ENCODE measurements at regions not wholly inside any gene's neighbourhood (a gene's known extent, or its start where the extent isn't known, plus 50 kb on each side); places are given as distances from the start of the nearest gene placed in this dataset.
A peak's percentile ranks its signal among the peaks of the same experiment; 100 is the strongest.

- no peaks in the 10 kb centered on the region for H3K27me3 ChIP-seq
- TF ChIP-seq POLR2A (IDR thresholded peaks at IDR 0.05) (no peak), EP300 (IDR thresholded peaks at IDR 0.05) (no peak), CTCF (IDR thresholded peaks at IDR 0.05) (no peak)
- H3K9me3 ChIP-seq: no peaks in the 10 kb centered on the region
- no peak overlapping the region for H3K27ac ChIP-seq
- no peaks in the 10 kb centered on the region for H3K36me3 ChIP-seq
- DNase-seq (ENCODE audit: low spot score in 2 of 2): no peak
- 92% methylated on average over 5 of the region's 5 CpGs for WGBS, 2 donors
- H3K4me1 ChIP-seq: no peaks in the 10 kb centered on the region
- H3K4me3 ChIP-seq: no peak overlapping the region
Measured at GRCh38 chr3:22938739-22939138, 264.4 kb upstream of the UBE2E2 start.

GRCh38 chr3:22939349-22939748, 263.8 kb upstream of the UBE2E2 start:
- Histone ChIP-seq H3K27ac (no peak overlapping the region), H3K4me3 (no peak overlapping the region), H3K4me1 (no peaks in the 10 kb centered on the region), H3K36me3 (no peaks in the 10 kb centered on the region), H3K9me3 (no peaks in the 10 kb centered on the region), H3K27me3 (no peaks in the 10 kb centered on the region)
- DNase-seq (ENCODE audit: low spot score in 2 of 2): no peak
- WGBS, 2 donors: 54 to 68% methylated on average over 2 of the region's 2 CpGs
- TF ChIP-seq CTCF (IDR thresholded peaks at IDR 0.05): no peak
- no peak for TF ChIP-seq EP300 (IDR thresholded peaks at IDR 0.05)
- no peak for TF ChIP-seq POLR2A (IDR thresholded peaks at IDR 0.05)

- WGBS, 2 donors: 93 to 95% methylated on average over 6 to 7 of the region's 7 CpGs
- Histone ChIP-seq H3K27ac (no peak overlapping the region), H3K27me3 (no peaks in the 10 kb centered on the region), H3K9me3 (no peaks in the 10 kb centered on the region), H3K4me1 (no peaks in the 10 kb centered on the region), H3K36me3 (no peaks in the 10 kb centered on the region), H3K4me3 (no peak overlapping the region)
- TF ChIP-seq EP300 (IDR thresholded peaks at IDR 0.05): no peak
- no peak for DNase-seq (ENCODE audit: low spot score in 2 of 2)
Measured at GRCh38 chr3:22940285-22940684, 262.8 kb upstream of the UBE2E2 start.

GRCh38 chr3:22942981-22943380, 260.1 kb upstream of the UBE2E2 start:
- DNase-seq (ENCODE audit: low spot score in 2 of 2): no peak
- H3K27ac ChIP-seq: no peak overlapping the region
- H3K4me1 ChIP-seq: peaks cover 0 to 6% (median 0%) of the 10 kb centered on the region in 4 donors
- no peaks in the 10 kb centered on the region for H3K27me3 ChIP-seq
- H3K9me3 ChIP-seq: no peaks in the 10 kb centered on the region
- TF ChIP-seq POLR2A (IDR thresholded peaks at IDR 0.05): no peak
- H3K4me3 ChIP-seq: no peak overlapping the region
- no peaks in the 10 kb centered on the region for H3K36me3 ChIP-seq

GRCh38 chr3:22947851-22948250, 255.3 kb upstream of the UBE2E2 start:
- peaks cover 0 to 24% (median 0%) of the 10 kb centered on the region in 4 donors for H3K4me1 ChIP-seq
- no peak overlapping the region for H3K4me3 ChIP-seq
- no peak for DNase-seq (ENCODE audit: low spot score in 2 of 2)
- no peaks in the 10 kb centered on the region for H3K36me3 ChIP-seq
- TF ChIP-seq POLR2A (IDR thresholded peaks at IDR 0.05): no peak
- TF ChIP-seq CTCF (IDR thresholded peaks at IDR 0.05): no peak
- no peak for TF ChIP-seq EP300 (IDR thresholded peaks at IDR 0.05)
- WGBS, 2 donors: 40 to 43% methylated on average over 2 of the region's 2 CpGs
- H3K27ac ChIP-seq: no peak overlapping the region
- no peaks in the 10 kb centered on the region for H3K27me3 ChIP-seq
- peaks cover 0 to under 1% (median 0%) of the 10 kb centered on the region in 4 donors for H3K9me3 ChIP-seq

- DNase-seq (ENCODE audit: low spot score in 2 of 2): peak in 1 of 2 donors; percentile 41
- TF ChIP-seq CTCF (IDR thresholded peaks at IDR 0.05) (no peak), EP300 (IDR thresholded peaks at IDR 0.05) (no peak), POLR2A (IDR thresholded peaks at IDR 0.05) (no peak)
- Histone ChIP-seq H3K4me1 (peaks cover 0 to 24% (median 0%) of the 10 kb centered on the region in 4 donors), H3K4me3 (no peak overlapping the region), H3K9me3 (peaks cover 0 to 4% (median 0%) of the 10 kb centered on the region in 4 donors), H3K27ac (no peak overlapping the region), H3K27me3 (no peaks in the 10 kb centered on the region), H3K36me3 (no peaks in the 10 kb centered on the region)
Measured at GRCh38 chr3:22951910-22952309, 251.2 kb upstream of the UBE2E2 start.
